ENCODE measurements at regions not wholly inside any gene's neighbourhood (a gene's known extent, or its start where the extent isn't known, plus 50 kb on each side); places are given as distances from the start of the nearest gene placed in this dataset.
"Not testable (repeated sequence)": the region's sequence is repeated elsewhere in the genome, so short reads cannot be mapped to it uniquely, and the experiment has no call there.

GRCh38 chr3:5383486-5384263 lies 196.2 kb downstream of the EDEM1 start:
- not testable (repeated sequence) for TF ChIP-seq ZFP37 (CRISPR knock-in tag; IDR thresholded peaks at IDR 0.05; ENCODE audit: borderline replicate concordance); ETV5 (CRISPR knock-in tag; IDR thresholded peaks at IDR 0.05; ENCODE audit: borderline replicate concordance); MAFF (IDR thresholded peaks at IDR 0.05; ENCODE audit: low read depth, low read length); ZNF124 (CRISPR knock-in tag; IDR thresholded peaks at IDR 0.05); MAF1 (CRISPR knock-in tag; IDR thresholded peaks at IDR 0.05; ENCODE audit: borderline replicate concordance)
- TF ChIP-seq, protein P1, sequence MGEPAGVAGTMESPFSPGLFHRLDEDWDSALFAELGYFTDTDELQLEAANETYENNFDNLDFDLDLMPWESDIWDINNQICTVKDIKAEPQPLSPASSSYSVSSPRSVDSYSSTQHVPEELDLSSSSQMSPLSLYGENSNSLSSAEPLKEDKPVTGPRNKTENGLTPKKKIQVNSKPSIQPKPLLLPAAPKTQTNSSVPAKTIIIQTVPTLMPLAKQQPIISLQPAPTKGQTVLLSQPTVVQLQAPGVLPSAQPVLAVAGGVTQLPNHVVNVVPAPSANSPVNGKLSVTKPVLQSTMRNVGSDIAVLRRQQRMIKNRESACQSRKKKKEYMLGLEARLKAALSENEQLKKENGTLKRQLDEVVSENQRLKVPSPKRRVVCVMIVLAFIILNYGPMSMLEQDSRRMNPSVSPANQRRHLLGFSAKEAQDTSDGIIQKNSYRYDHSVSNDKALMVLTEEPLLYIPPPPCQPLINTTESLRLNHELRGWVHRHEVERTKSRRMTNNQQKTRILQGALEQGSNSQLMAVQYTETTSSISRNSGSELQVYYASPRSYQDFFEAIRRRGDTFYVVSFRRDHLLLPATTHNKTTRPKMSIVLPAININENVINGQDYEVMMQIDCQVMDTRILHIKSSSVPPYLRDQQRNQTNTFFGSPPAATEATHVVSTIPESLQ (CRISPR knock-in tag; conservative IDR thresholded peaks at IDR 0.05) = not testable (repeated sequence)
